Thoracic aorta (tissue), 2 donors: ENCODE measurements at regions not wholly inside any gene's neighbourhood (a gene's known extent, or its start where the extent isn't known, plus 50 kb on each side); places are given as distances from the start of the nearest gene placed in this dataset.

Source experiments
- ATAC-seq: fragments of 150-250 bp; one replicate; pipeline ENCODE4 v1.8.0; 2017; ENCODE audit warnings: low read depth; ENCODE audit not compliant: insufficient number of reproducible peaks, low FRiP score
- DNase-seq: peaks from one replicate; pipeline ENCODE4 v3.0.0-alpha.2; 2020; ENCODE audit warnings: low spot score
- H3K27ac ChIP-seq, 2 donors: fragments of 200-600 bp; sonication (generic); 1 replicate in 1 of 2; 2 replicates in 1 of 2; pipeline ENCODE4 v1.5.1; 2016; ENCODE audit warnings: mild to moderate bottlenecking in 2 of 2, moderate library complexity in 2 of 2
- H3K27me3 ChIP-seq: fragments of 200-600 bp; sonication (generic); replicated peaks from 2 replicates; pipeline ENCODE4 v1.6.0; 2016; ENCODE audit warnings: mild to moderate bottlenecking; ENCODE audit not compliant: insufficient read depth
- H3K36me3 ChIP-seq: fragments of 200-600 bp; sonication (generic); one replicate; pipeline ENCODE4 v1.5.1; 2016
- H3K4me1 ChIP-seq, 2 donors: fragments of 200-600 bp; sonication (generic); 1 replicate in 1 of 2; 2 replicates in 1 of 2; pipeline versions ENCODE4 v1.5.1 to v1.6.0; 2016; ENCODE audit warnings: low read depth in 2 of 2, mild to moderate bottlenecking in 1 of 2; ENCODE audit not compliant: control insufficient read depth in 1 of 2
- H3K4me3 ChIP-seq: fragments of 200-600 bp; sonication (generic); 2 replicates; pipeline ENCODE4 v1.5.1; 2016; ENCODE audit warnings: mild to moderate bottlenecking
- H3K9me3 ChIP-seq: fragments of 200-600 bp; sonication (generic); 2 replicates; pipeline ENCODE4 v1.5.1; 2016
- TF ChIP-seq, protein P1 (sequence below): fragments of 200-600 bp; sonication (generic); IDR thresholded peaks from one replicate; pipeline ENCODE4 v1.5.1; 2019; ENCODE audit warnings: antibody characterized with exemption

DNA sequence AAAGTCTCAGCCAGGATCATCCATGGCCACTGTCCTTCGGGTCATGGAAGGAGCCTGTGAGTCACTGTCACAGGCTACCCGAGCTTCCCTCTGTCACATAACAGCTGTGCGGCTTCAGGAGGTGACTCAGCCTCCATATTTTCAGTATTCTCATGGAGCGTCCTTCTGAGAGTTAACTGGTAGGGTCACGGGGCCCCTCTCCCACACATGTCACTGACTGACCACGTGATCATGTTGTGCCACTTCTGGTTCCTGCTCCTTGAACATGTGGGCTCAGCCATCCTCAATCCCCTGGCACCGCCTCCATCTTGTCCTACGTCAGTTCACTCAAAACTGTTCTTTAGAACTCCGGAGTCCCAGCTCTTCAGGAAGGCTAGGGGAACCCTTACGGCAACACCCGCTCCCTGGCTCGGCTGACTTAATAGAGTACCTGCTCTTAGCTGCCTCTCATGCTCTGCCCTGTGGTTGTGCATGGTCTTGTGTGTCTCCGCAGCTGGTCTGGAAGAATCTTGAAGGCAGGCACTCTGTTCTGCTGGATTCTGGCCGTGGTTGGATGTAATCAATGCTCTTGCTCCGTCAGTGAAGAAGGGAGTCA is 182.8 kb downstream of the ICE1 start:
- H3K27ac ChIP-seq = no peak overlapping the region
- H3K4me1 ChIP-seq = no peaks in the 10 kb centered on the region
- H3K4me3 ChIP-seq = no peak overlapping the region
- no peak for DNase-seq
- H3K27me3 ChIP-seq = no peaks in the 10 kb centered on the region
- no peak for ATAC-seq
- no peaks in the 10 kb centered on the region for H3K9me3 ChIP-seq
- no peaks in the 10 kb centered on the region for H3K36me3 ChIP-seq
- TF ChIP-seq, protein P1, sequence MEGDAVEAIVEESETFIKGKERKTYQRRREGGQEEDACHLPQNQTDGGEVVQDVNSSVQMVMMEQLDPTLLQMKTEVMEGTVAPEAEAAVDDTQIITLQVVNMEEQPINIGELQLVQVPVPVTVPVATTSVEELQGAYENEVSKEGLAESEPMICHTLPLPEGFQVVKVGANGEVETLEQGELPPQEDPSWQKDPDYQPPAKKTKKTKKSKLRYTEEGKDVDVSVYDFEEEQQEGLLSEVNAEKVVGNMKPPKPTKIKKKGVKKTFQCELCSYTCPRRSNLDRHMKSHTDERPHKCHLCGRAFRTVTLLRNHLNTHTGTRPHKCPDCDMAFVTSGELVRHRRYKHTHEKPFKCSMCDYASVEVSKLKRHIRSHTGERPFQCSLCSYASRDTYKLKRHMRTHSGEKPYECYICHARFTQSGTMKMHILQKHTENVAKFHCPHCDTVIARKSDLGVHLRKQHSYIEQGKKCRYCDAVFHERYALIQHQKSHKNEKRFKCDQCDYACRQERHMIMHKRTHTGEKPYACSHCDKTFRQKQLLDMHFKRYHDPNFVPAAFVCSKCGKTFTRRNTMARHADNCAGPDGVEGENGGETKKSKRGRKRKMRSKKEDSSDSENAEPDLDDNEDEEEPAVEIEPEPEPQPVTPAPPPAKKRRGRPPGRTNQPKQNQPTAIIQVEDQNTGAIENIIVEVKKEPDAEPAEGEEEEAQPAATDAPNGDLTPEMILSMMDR = no peak

DNA sequence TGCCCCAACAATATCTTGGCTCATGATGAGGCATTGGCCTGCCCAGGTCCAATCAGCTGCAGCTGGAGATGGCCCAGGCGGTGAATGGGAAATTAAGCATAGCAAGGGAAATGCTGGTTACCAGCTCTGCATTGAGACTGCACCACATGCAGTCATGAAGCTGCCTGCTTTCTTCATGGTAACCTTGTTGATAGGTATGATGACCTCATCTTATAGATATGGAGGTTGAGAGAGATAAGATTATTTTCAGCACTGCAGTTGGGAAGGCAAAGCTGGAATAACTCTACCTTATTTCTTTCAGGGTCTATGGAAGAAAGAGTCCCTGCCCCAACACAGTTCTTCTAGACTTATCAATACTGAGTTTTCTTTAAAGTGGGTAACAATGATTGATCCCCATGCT is 180.1 kb downstream of the ICE1 start:
- no peak for DNase-seq
- H3K36me3 ChIP-seq = no peaks in the 10 kb centered on the region
- H3K27me3 ChIP-seq = no peaks in the 10 kb centered on the region
- H3K9me3 ChIP-seq = no peaks in the 10 kb centered on the region
- TF ChIP-seq, protein P1 = no peak
- no peak for ATAC-seq
- no peaks in the 10 kb centered on the region for H3K4me1 ChIP-seq
- no peak overlapping the region for H3K4me3 ChIP-seq
- H3K27ac ChIP-seq = no peak overlapping the region

DNA sequence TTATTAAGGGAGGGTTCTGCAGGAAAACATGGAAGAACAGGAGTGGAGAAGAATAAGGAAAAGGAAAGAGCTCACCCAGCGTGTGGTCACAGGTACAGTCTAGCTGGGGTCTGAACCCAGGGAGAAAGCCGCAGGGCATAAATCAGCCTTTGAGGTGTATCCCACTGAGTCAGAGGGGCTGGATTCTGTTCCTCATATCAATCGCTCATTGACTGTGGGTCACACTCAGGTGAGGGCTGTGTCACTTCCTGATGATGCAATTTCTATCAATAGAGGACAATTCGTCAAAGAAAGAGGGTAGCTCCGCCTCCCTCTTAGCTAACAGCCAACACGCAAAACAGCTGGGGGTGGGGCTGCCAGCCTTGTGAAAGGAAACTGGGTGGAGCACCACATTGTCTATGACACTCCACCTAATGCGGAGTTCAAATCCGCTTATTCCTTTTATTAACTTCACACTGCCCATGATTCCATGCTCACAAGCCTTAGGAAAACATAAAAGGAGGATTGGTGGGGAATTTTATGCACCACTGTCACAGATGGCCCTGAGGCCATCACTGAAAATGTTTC is 176.2 kb downstream of the ICE1 start:
- TF ChIP-seq, protein P1 = no peak
- Histone ChIP-seq H3K9me3 (no peaks in the 10 kb centered on the region), H3K36me3 (no peaks in the 10 kb centered on the region), H3K27ac (no peak overlapping the region), H3K4me3 (no peak overlapping the region), H3K4me1 (peaks cover 4 to 6% of the 10 kb centered on the region in 2 donors), H3K27me3 (no peaks in the 10 kb centered on the region)
- ATAC-seq (no peak), DNase-seq (no peak)

DNA sequence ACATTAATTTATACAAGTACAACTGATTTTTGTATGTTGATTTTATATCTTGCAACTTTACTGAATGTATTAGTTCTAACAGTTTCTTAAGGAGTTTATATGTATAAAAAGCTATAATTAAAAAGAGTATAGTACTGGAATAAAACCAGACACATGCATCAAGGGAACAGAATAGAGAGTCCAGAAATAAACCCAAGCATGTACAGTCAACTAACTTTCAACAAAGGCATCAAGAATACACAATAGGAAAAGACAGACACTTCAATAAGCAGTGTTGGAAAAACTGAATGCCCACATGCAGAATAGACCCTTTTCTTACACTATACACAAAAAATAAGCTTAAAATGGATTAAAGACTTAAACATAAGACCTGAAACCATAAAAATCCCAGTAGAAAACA is 170.9 kb downstream of the ICE1 start:
- H3K9me3 ChIP-seq = no peaks in the 10 kb centered on the region
- TF ChIP-seq, protein P1 = no peak
- peaks cover 18 to 26% of the 10 kb centered on the region in 2 donors for H3K4me1 ChIP-seq
- H3K27me3 ChIP-seq = no peaks in the 10 kb centered on the region
- no peak overlapping the region for H3K4me3 ChIP-seq
- no peaks in the 10 kb centered on the region for H3K36me3 ChIP-seq
- DNase-seq (no peak), ATAC-seq (no peak)
- peak overlapping the region in 1 of 2 donors; percentile 26 for H3K27ac ChIP-seq

DNA sequence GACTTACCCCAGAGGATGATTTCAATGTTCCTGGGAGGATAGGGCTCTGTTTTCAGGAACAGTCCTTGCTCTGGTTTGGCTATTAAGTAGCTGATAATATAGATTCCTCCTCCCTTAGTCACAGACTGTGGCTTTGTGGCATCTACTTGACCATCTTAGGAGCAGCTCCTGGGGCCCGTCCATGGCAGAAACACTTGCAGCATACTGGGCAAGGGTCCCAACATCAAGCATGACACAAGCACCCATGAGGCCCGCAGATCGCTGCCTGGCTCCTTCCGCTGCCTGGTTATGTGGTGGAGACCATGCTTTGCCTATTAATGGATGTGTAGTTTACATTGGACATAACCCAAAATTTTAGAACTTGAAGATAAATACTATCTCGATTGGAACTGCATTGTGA is 170.1 kb downstream of the ICE1 start:
- H3K9me3 ChIP-seq = no peaks in the 10 kb centered on the region
- TF ChIP-seq, protein P1 = no peak
- peaks cover 18 to 26% of the 10 kb centered on the region in 2 donors for H3K4me1 ChIP-seq
- no peaks in the 10 kb centered on the region for H3K27me3 ChIP-seq
- H3K36me3 ChIP-seq = no peaks in the 10 kb centered on the region
- no peak for ATAC-seq
- H3K4me3 ChIP-seq = no peak overlapping the region
- no peak for DNase-seq
- H3K27ac ChIP-seq = peak overlapping the region; percentile 7 to 41
